ENCODE measurements at regions not wholly inside any gene's neighbourhood (a gene's known extent, or its start where the extent isn't known, plus 50 kb on each side); places are given as distances from the start of the nearest gene placed in this dataset.

GRCh38 chr11:119861160-119861559 lies 132.2 kb upstream of the NECTIN1 start:
- TF ChIP-seq, protein P1, sequence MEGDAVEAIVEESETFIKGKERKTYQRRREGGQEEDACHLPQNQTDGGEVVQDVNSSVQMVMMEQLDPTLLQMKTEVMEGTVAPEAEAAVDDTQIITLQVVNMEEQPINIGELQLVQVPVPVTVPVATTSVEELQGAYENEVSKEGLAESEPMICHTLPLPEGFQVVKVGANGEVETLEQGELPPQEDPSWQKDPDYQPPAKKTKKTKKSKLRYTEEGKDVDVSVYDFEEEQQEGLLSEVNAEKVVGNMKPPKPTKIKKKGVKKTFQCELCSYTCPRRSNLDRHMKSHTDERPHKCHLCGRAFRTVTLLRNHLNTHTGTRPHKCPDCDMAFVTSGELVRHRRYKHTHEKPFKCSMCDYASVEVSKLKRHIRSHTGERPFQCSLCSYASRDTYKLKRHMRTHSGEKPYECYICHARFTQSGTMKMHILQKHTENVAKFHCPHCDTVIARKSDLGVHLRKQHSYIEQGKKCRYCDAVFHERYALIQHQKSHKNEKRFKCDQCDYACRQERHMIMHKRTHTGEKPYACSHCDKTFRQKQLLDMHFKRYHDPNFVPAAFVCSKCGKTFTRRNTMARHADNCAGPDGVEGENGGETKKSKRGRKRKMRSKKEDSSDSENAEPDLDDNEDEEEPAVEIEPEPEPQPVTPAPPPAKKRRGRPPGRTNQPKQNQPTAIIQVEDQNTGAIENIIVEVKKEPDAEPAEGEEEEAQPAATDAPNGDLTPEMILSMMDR (IDR thresholded peaks at IDR 0.05; ENCODE audit: low read length): no peak
- TF ChIP-seq EZH2 (IDR thresholded peaks at IDR 0.05; ENCODE audit: borderline replicate concordance, low read length): no peak

Measured in OCI-LY1 (cell line).